Brain microvascular endothelial cell (primary cell): ENCODE measurements at regions not wholly inside any gene's neighbourhood (a gene's known extent, or its start where the extent isn't known, plus 50 kb on each side); places are given as distances from the start of the nearest gene placed in this dataset.
A peak's percentile ranks its signal among the peaks of the same experiment; 100 is the strongest.

Source experiments
- DNase-seq: peaks from one replicate; pipeline ENCODE4 v3.0.0-alpha.2; 2020
- H3K27ac ChIP-seq: fragments of 250-450 bp; sonication (Bioruptor Pico); 2 replicates; pipeline ENCODE4 v1.5.1; 2020; ENCODE audit warnings: mild to moderate bottlenecking, moderate library complexity
- H3K27me3 ChIP-seq: fragments of 250-450 bp; sonication (Bioruptor Pico); replicated peaks from 2 replicates; pipeline ENCODE4 v1.5.1; 2020; ENCODE audit warnings: mild to moderate bottlenecking
- H3K36me3 ChIP-seq: fragments of 250-450 bp; sonication (Bioruptor Pico); replicated peaks from 2 replicates; pipeline ENCODE4 v1.5.1; 2020; ENCODE audit warnings: mild to moderate bottlenecking
- H3K4me3 ChIP-seq: 2 replicates; pipeline ENCODE4 v1.5.1; 2011; ENCODE audit warnings: low read depth, mild to moderate bottlenecking, control low read depth, low read length, moderate library complexity
- CTCF ChIP-seq: IDR thresholded peaks from 2 replicates; pipeline ENCODE4 v1.5.1; 2011; ENCODE audit warnings: low read depth, mild to moderate bottlenecking, moderate library complexity, low read length, control low read depth, inconsistent platforms; ENCODE audit errors: missing control alignments
- in situ Hi-C: cut with HindIII; loops from 2 replicates; pipeline ENCODE4 v1.10.0; 2017; ENCODE audit warnings: low sequenced_read_pairs, low pct_ligation_motif_present

GRCh38 chr9:13863112-13863511, 450.8 kb downstream of the NFIB start:
- no peak overlapping the region for H3K4me3 ChIP-seq
- no peak for DNase-seq
- no peak for TF ChIP-seq CTCF
- H3K36me3 ChIP-seq, result no peaks in the 10 kb centered on the region
- no peak overlapping the region for H3K27ac ChIP-seq
- in situ Hi-C loops, result no loop called here
- H3K27me3 ChIP-seq, result no peaks in the 10 kb centered on the region

- no peak for TF ChIP-seq CTCF
- DNase-seq, result no peak
- Histone ChIP-seq H3K4me3 (no peak overlapping the region), H3K27me3 (no peaks in the 10 kb centered on the region), H3K36me3 (no peaks in the 10 kb centered on the region), H3K27ac (no peak overlapping the region)
- in situ Hi-C loops, result no loop called here
Observed at GRCh38 chr9:13862654-13863053, 451.3 kb downstream of the NFIB start.

DNA sequence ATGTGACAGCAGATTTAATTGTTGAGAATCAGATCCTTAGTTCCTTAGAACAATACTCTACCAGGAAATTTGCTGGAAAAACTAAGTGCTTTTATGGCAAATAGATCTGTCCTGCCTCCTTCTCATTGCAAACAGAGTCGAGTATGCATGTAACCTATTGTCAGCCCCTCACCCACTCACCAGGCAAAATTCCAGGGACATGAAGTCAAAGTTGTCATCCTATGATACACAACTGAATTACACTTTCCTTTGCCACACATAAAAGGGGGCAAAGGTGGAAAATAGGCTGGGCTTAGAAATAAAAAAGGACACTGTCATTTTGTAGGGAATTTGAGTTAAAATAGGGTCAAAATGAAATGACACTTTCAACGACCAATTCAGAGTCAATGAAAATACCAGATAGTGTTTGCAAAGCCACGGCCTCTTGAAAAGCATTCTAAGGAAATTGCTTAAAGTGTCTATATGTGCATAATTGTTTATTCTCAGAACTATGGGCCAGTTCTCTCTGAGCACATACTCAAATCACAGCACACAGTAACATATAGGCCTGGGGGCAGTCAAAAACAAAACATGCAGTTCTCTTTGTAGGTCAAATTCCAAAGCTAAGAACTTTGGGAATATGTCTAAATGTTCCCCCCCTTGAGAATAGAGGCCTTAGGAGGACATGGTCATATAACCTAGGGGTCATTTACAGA, 452.8 kb downstream of the NFIB start:
- Histone ChIP-seq H3K4me3 (no peak overlapping the region), H3K27ac (no peak overlapping the region), H3K36me3 (no peaks in the 10 kb centered on the region), H3K27me3 (no peaks in the 10 kb centered on the region)
- TF ChIP-seq CTCF, result no peak
- in situ Hi-C loops, result no loop called here
- no peak for DNase-seq

- H3K27ac ChIP-seq, result no peak overlapping the region
- H3K36me3 ChIP-seq, result no peaks in the 10 kb centered on the region
- no peak overlapping the region for H3K4me3 ChIP-seq
- H3K27me3 ChIP-seq, result no peaks in the 10 kb centered on the region
- peak; percentile 50 for DNase-seq
- in situ Hi-C loops, result no loop called here
- no peak for TF ChIP-seq CTCF
Observed at GRCh38 chr9:13860019-13860418, 453.9 kb downstream of the NFIB start.

- Histone ChIP-seq H3K36me3 (no peaks in the 10 kb centered on the region), H3K27ac (no peak overlapping the region), H3K4me3 (no peak overlapping the region), H3K27me3 (no peaks in the 10 kb centered on the region)
- in situ Hi-C loops, result no loop called here
- no peak for TF ChIP-seq CTCF
- DNase-seq, result peak; percentile 2
Observed at GRCh38 chr9:13857521-13857920, 456.4 kb downstream of the NFIB start.

DNA sequence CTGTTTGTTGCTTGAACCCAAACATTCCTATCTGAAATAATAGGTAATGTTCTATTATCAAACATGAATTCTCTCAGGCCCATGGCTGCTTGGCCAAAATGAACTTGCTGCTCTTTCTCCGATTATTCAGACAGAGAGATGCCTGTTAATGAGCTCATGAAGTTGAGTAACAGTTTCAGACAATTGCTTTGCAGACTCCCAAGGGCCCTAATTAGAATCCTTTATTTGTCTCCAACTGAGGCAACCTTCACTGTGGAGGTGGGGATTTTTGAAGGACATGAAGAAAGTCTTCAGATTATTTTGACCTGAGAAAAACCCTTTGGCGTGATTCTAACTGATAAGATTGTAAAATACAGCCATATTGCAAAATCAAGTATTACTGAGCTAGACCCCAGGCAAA, 466.7 kb downstream of the NFIB start:
- DNase-seq, result no peak
- H3K4me3 ChIP-seq, result no peak overlapping the region
- no peaks in the 10 kb centered on the region for H3K27me3 ChIP-seq
- in situ Hi-C loops, result no loop called here
- H3K27ac ChIP-seq, result no peak overlapping the region
- no peak for TF ChIP-seq CTCF
- no peaks in the 10 kb centered on the region for H3K36me3 ChIP-seq
